ENCODE measurements at regions not wholly inside any gene's neighbourhood (a gene's known extent, or its start where the extent isn't known, plus 50 kb on each side); places are given as distances from the start of the nearest gene placed in this dataset.
"Not testable (repeated sequence)": the region's sequence is repeated elsewhere in the genome, so short reads cannot be mapped to it uniquely, and the experiment has no call there.

DNA sequence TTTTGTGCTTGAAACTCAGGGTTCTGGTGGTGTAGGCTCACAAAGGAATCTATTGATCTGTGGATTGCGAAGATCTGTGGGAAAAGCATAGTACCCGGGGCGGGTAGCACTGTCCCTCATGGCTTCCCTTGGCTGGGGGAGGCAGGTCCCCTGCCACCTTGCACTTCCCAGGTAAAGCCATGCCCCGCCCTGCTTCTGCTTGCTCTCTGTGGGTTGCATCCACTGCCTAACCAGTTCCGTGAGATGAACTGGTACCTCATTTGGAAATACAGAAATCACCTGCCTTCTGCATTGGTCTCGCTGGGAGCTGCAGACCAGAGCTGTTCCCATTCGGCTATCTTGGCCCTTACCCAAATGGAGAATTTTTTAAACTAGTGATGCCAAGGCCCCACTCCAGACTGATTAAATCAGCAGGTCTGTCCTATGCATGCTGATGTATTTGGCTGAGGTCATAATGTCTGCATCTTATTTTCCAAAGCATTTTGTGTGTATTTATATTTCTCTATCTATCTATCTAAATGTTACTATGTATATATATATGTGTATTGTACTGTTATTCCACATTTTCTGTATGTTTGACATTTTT is 65.5 kb upstream of the SLC7A14 start:
- no peak overlapping the region for H3K4me3 ChIP-seq (ENCODE audit: low read depth, low read length)
- TF ChIP-seq, protein P1, sequence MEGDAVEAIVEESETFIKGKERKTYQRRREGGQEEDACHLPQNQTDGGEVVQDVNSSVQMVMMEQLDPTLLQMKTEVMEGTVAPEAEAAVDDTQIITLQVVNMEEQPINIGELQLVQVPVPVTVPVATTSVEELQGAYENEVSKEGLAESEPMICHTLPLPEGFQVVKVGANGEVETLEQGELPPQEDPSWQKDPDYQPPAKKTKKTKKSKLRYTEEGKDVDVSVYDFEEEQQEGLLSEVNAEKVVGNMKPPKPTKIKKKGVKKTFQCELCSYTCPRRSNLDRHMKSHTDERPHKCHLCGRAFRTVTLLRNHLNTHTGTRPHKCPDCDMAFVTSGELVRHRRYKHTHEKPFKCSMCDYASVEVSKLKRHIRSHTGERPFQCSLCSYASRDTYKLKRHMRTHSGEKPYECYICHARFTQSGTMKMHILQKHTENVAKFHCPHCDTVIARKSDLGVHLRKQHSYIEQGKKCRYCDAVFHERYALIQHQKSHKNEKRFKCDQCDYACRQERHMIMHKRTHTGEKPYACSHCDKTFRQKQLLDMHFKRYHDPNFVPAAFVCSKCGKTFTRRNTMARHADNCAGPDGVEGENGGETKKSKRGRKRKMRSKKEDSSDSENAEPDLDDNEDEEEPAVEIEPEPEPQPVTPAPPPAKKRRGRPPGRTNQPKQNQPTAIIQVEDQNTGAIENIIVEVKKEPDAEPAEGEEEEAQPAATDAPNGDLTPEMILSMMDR (IDR thresholded peaks at IDR 0.05; ENCODE audit: borderline replicate concordance, insufficient read depth, low read depth, low read length), result no peak

DNA sequence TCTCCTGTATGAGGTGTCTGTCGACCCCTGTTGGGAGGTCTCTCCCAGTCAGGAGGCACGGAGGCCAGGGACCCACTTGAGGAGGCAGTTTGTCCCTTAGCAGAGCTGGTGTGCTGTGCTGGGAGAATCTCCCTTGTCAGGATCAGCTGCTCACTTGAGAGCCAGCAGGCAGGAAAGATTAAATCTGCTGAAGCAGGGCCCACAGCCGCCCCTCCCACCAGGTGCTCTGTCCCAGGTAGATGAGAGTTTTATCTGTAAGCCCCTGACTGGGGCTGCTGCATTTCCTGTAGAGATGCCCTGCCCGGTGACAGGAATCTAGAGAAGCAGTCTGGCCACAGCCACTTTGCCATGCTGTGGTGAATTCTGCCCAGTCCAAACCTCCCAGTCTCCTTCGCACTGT is 64.7 kb upstream of the SLC7A14 start:
- H3K4me3 ChIP-seq (ENCODE audit: low read depth, low read length), result not testable (repeated sequence)

DNA sequence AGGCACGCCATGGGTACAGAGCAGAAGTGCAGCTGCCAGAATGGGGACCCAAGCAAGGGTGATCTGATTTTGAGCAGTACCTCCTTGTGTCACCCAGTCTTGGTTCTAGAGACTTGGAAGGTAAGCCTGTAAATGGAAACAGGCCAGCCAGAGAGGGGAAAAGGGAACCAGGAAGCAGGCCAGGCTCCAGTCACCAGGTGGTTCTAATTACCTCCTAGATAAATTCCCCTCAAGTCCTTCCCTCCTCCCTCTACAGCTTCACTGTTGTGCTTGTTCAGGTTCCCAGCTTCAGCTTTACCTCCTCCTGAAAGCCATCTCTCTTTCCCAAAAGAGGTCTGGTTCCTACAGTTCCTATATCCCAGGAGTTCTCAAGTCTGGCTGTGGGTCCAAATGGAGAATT is 58.8 kb upstream of the SLC7A14 start:
- H3K4me3 ChIP-seq (ENCODE audit: low read depth, low read length), result no peak overlapping the region
- TF ChIP-seq, protein P1 (IDR thresholded peaks at IDR 0.05; ENCODE audit: borderline replicate concordance, insufficient read depth, low read depth, low read length), result no peak

DNA sequence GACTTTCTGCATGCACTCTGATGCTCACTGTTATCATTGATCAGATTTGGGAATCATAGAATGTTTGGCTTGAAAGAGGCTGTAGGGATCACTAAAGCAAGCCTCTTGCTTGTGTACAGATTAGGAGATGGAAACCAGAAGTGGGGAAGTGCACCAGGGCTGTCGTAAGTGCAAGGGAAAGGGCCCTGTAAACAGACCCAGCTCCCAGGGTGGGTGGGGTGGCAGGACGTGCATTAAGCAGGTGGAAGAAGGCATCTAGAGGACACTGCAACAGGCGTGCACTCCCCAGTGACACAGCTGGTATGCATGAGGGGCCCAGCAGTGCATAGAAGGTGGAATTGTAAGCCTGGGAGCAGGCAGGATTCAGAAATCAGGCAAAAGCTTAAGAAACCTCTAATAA is 58.0 kb upstream of the SLC7A14 start:
- TF ChIP-seq, protein P1 (IDR thresholded peaks at IDR 0.05; ENCODE audit: borderline replicate concordance, insufficient read depth, low read depth, low read length), result no peak
- H3K4me3 ChIP-seq (ENCODE audit: low read depth, low read length), result no peak overlapping the region

DNA sequence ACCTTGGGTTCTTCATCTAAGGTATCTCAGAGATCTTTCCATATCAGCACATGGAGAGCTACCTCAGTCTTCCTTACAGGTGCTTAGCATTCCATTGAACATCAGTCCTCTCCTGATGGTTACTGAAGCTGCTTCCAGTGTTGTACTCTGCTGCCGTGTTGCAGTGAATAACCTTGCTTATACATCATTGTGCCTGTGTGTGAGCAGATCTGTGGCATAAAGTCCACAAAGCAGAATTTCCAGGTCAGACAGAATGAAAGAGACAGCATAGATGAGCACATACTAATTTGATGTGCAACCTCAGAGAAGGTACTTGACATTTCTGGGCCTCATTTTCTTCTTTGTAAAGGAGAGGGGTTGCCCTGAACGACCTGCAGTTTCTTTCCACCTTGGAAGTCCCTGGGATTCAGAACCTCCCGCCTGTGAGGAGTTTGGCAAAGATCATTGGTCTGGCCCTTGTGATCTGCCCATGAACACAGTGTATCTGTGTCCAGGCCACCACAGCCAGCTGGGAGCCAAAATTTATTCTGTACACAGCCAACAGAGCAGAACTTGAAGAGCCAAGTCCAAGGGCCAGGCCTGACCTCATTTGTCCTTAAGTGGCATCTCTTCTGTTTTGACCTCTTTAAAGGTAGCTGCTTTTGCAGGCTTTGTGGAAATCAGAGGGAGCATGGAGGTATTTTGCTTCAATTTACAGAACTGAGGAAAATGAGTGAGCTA is 57.2 kb upstream of the SLC7A14 start:
- no peak overlapping the region for H3K4me3 ChIP-seq (ENCODE audit: low read depth, low read length)
- TF ChIP-seq, protein P1 (IDR thresholded peaks at IDR 0.05; ENCODE audit: borderline replicate concordance, insufficient read depth, low read depth, low read length), result no peak

DNA sequence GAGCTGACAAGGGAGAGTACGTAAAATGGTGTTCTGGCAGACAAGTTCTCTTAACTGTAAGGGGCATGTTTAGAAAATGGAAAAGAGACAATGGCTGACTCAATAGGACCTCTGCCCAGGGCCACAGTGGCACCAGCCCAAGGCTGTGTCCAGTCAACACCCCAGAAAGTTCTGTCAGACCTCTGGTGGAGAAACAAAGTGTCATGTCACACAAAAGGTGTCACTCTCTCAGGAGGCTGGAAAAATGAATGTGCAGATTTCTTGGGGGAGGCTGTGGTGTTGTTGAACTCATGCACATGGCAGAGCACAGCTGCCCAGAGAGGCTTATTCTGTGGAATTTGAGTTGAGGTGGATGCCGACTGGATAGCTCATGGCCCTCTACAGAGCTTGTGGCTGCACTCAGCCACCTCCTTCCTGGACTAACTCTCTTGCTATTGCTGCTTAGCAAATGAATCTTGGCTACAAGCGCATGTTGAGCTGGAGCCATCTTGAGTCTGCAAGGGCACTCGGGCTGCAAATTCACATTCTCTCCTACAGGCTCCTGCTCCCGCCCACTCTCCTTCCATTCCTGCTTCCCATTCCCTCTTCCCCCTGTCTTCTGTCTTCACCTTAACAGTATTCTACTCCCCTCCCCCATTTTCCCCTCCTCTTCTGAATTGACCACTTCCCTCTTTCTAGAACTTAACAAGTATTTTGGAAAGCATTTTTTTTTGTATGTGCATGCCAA is 55.8 kb upstream of the SLC7A14 start:
- TF ChIP-seq, protein P1 (IDR thresholded peaks at IDR 0.05; ENCODE audit: borderline replicate concordance, insufficient read depth, low read depth, low read length), result no peak
- H3K4me3 ChIP-seq (ENCODE audit: low read depth, low read length), result no peak overlapping the region

DNA sequence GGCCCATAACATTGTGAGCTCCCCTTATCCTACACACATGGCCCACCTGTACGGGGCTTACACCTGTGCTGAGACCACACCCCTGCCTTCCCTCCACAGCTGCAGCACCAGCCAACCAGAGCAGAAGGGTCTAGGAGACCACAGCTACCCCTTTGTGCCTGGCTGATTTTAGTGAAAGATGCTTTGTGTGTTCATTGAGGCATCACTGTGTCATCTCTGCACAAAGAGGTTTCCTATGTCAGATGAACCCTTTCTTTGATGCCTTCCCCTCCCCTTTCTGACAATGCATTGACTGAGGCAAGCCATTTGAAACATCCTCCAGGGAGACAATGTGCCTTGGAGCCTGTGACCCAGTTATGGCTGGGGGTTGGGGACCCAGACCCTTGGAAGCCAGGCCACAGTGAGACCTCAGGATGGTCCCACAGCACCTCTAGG is 54.9 kb upstream of the SLC7A14 start:
- TF ChIP-seq, protein P1 (IDR thresholded peaks at IDR 0.05; ENCODE audit: borderline replicate concordance, insufficient read depth, low read depth, low read length), result no peak

More for the DNA sequence above, 54.9 kb upstream of the SLC7A14 start:
- H3K4me3 ChIP-seq (ENCODE audit: low read depth, low read length), result no peak overlapping the region
